Stimulated activated CD4-positive, alpha-beta T cell treated with anti-CD3 and anti-CD28 coated beads, Interleukin-15, amount 100 ng/mL, for 24 hours (primary cell): ENCODE measurements at regions not wholly inside any gene's neighbourhood (a gene's known extent, or its start where the extent isn't known, plus 50 kb on each side); places are given as distances from the start of the nearest gene placed in this dataset.

Source experiments
- DNase-seq: peaks from one replicate; pipeline ENCODE4 v3.0.0-alpha.2; 2020

- no peak for DNase-seq
These were observed 1157.2 kb upstream of the ADGRL3 start for GRCh38 chr4:60042941-60043340.

DNA sequence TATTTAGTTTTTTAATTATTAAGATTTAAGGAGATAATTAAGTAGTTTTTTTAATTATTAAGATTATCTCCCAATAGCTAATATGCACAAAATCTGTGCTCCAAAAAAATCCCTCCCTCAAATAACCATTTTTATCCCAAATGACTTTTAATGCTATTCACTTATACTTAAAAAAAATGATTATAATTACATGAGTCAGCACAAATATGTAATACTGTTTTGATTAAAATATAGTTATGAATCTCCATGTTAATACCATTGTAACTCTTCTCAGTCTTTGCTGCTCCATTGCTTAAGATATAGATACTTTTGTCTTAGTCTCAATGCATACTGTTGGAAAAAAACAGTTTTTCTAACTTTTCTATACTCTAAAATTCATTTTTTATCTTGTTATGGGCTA lies 1121.1 kb upstream of the ADGRL3 start:
- no peak for DNase-seq

GRCh38 chr4:60081839-60082238 lies 1118.3 kb upstream of the ADGRL3 start:
- DNase-seq: no peak

DNA sequence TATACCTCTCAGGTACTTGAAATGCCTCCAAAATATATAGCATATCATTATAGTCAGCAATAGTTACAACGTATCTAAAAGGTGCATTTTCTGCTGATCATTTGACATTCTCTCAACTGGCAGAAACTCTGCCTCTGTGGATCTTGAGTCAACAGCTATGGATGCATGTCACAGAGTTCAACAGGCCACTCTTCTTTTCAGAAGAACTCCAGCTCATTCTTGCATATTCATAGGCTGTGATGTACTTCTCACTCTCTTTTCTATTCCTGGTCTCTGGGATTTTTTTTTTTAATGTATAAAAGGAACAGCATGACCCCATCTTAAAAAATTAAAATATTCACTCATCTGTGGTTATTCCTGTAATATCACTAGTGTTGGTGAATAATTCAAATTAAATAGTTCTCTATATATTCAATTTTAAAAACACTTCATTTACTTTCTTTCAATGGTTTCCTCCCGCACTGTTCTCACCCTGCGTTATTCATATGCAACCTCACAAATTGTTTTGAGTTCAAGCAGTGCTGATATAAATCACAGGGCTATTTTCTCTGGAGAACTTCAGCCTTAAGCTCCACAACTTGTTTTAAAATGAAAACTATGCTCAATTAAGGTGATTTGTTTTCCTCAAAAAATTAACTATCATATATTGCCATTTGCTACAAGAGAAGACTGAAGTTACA lies 1111.2 kb upstream of the ADGRL3 start:
- no peak for DNase-seq

DNA sequence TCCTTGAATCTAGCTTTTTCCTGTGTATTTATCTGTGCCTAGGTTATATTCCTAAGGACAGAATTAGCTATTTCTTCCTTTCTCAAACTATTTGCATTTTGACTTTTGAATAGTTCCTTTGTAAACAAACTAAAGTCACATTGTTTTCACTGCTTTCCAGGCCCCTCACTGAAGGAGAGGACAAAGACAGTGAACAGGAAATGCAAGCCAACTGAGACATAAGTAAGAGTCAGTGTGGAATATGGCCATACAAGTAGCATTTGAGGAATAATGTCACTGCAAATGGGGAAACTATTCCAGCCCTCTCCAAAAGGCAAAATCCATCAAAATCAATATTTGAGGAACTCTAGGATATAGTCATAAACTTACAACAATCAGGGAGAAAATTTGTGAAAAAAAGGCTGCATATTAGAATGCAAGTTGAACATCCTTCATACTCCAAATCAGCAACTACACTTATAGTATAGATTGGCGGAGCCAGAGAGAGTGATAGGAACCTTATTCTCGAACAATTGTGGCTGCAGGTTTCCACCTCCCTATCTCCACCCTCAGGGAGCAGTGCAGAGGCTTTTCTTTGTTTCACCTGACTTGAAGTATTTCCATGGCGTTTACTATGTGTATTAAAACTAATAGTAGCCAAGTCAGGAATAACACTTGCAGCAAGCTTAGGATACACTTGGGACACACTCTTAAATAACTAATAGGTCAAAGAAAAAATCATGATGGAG lies 1110.4 kb upstream of the ADGRL3 start:
- no peak for DNase-seq

DNA sequence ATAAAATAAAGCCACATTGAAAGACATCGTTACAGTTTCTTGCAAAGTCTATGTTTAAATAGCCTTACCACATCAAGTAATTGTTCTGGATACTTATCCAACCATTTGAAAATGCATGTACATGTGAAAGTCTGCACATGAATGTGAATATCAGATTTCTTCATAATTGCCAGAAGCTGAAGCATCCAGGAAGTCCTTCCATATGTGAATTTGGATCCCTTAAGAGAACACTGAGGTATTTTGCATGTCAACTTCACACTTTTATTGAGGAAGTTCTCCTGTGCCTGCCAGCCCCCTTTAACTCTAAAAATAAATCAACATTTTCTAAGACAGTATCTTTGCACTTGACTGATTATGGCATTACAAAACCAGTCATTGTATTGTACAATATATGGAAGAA lies 1103.5 kb upstream of the ADGRL3 start:
- DNase-seq: no peak

DNA sequence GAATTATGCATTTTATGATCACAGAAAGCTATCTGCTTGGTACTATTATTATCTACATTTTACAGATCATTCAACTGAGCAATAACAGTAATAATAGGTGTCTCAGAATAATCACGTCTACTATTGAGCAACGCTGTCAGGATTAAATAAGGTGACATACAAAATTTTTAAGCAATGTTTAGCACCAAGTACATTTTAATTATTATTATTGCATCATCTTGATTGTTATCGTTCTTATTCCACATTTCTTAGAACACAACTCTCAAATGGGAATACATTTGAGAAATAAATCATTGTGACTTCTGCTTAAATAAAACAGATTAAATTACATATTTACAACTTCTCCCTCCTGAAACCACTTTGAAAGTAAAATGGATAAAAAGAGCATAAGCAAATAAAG lies 1083.5 kb upstream of the ADGRL3 start:
- DNase-seq: no peak

DNA sequence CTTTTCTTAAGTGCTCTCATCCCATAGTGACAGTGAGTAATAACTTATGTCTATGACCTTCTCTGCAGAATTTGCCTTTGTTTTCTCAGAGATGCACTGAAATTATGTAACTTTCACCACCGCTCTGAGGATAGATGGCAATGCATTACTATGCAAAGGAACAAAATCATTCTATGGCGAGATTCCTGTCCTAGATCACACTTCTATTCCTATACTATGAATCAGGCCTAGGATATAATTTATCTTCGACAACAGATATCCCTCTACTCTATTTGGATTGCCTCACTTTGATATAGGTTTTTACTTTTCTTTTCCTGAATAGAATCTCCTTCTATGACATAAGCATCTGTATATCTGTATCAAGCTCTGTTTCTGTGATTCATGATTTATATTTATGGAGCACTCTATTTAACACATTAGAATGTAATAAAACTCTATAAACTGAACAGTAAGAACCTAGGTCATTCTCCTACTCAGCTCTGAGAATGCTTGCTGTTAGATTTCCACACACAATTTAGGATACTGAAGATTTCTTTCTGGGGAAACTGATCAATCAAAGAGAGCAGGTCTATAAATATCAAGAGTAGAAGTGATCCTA lies 1082.3 kb upstream of the ADGRL3 start:
- DNase-seq: no peak

DNA sequence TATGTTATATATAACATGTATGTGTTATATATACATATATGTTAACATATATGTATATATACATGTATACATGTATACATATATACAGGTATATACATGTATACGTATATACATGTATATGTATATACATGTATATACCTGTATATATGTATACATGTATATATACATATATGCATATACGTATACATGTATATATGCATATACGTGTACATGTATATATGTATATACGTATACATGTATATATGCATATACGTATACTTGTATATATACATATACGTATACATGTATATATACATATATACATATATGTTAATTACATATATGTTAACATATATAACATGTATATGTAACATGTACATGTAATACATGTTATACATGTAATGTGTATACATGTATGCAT lies 1077.3 kb upstream of the ADGRL3 start:
- no peak for DNase-seq

GRCh38 chr4:60128888-60129287 lies 1071.2 kb upstream of the ADGRL3 start:
- DNase-seq: no peak

DNA sequence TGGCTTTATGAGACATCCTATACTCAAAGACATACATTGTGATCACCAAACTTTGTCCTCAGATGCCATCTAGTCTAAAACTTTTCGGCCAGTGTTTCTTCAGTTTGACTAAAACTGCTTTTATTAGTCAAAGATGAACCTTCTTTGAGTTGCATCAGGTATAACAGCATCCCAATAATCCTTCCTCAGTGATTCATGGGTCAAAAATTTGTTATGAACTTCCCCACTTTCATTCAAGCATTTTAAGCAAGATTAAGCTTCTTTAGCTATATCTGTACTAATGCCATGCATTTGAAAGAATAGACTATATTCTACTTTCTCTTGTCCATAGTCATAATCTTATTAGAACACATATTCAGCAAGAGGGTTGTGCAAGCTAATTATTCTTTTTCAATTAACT lies 1070.4 kb upstream of the ADGRL3 start:
- DNase-seq: no peak

DNA sequence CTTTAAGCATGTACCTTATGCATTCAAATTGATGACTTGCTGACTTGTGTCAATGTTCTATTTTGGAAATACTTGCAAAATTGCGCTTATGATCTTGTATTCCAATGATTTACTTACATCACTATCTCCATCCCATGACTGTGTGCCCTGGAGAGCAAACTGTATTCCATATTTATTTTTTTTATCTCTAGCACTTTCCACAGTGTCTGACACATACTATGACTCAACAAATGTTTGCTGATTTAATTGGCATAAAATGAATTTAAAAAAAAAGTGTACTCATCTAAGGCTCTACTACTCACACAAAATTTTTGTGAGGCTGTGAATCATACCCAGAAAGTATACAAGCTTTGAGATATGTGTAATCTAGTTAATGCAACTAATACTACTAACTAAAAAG lies 1066.8 kb upstream of the ADGRL3 start:
- DNase-seq: no peak

GRCh38 chr4:60134099-60134498 lies 1066.0 kb upstream of the ADGRL3 start:
- no peak for DNase-seq

DNA sequence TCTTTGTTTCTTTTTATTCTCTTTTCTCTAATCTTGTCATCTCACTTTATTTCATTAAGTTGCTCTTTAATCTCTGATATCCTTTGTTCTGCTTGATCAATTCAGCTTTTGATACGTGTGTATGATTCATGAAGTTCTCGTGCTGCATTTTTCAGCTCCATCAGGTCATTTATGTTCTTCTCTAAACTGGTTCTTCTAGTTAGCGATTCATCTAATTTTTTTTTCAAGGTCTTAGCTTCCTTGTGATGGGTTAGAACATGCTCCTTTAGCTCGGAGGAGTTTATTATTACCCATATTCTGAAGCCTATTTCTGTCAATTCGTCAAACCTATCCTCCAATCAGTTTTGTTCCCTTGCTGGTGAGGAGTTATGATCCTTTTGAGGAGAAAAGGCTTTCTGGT lies 1045.0 kb upstream of the ADGRL3 start:
- DNase-seq: no peak

GRCh38 chr4:60173103-60173502 lies 1027.0 kb upstream of the ADGRL3 start:
- no peak for DNase-seq

GRCh38 chr4:60173718-60174117 lies 1026.4 kb upstream of the ADGRL3 start:
- DNase-seq: no peak

DNA sequence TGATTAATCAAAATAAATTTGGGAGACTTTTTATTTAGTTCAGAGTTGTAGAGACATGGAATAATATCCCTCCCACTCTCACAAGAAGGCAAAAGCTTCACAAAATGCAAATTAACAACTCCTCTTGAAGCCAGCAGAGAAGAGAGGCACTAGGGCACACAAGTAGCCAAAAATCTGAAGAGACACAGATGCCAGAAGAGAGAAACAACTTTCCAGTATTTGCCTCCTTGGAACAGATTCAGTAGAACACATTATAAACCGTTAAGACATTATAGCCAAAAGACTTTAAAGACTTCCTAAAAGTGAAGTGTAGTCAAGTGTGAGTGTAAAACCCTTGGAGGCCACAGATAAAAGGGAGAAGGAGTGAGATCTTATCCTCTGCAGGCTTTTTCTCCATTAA lies 1024.9 kb upstream of the ADGRL3 start:
- DNase-seq: no peak

- DNase-seq: no peak
These were observed 1012.7 kb upstream of the ADGRL3 start for GRCh38 chr4:60187428-60187827.

DNA sequence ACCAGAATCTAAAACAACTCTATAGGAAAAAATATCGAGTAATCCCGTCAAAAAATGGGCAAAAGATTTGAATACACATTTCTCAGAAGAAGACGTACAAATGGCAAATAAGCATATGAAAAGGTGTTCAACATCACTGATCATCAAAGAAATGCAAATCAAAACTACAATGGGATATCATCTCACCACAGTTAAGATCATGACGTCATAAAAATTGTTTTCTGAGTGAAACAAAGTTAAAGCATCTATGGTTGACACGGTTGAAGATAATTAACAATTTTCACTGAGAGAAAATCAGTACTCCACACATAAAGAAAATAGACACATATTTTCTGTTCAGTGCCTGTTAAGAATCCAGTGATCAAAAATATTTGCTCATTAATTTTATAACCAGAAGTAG lies 1010.8 kb upstream of the ADGRL3 start:
- no peak for DNase-seq

DNA sequence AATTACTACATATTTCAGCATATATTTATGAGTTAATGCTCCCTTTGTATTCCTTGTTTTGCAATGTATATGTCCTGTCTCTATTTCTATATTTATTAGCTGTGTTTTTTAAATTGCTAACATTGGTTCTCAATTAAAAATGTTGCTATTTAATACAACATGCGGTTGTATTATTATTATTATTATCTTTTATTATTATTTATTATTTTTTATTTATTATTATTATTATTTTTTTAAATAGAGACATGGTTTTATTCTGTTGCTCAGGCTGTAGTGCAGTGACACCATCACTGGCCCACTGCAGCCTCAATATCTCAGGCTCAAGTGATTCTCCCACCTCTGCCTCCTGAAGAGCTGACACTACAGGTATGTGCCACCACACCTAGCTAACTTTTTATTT lies 1005.9 kb upstream of the ADGRL3 start:
- DNase-seq: no peak

GRCh38 chr4:60195256-60195655 lies 1004.9 kb upstream of the ADGRL3 start:
- DNase-seq: no peak

- DNase-seq: peak; percentile 44
These were observed 999.0 kb upstream of the ADGRL3 start for GRCh38 chr4:60201052-60201673.

GRCh38 chr4:60209588-60209987 lies 990.5 kb upstream of the ADGRL3 start:
- no peak for DNase-seq

- no peak for DNase-seq
These were observed 984.2 kb upstream of the ADGRL3 start for GRCh38 chr4:60215906-60216305.
